Spinal cord (tissue), 9 donors: ENCODE measurements at regions not wholly inside any gene's neighbourhood (a gene's known extent, or its start where the extent isn't known, plus 50 kb on each side); places are given as distances from the start of the nearest gene placed in this dataset.
"Not testable (repeated sequence)": the region's sequence is repeated elsewhere in the genome, so short reads cannot be mapped to it uniquely, and the experiment has no call there.

Experiments used
- DNase-seq, 6 donors: peaks; one replicate each; pipeline versions ENCODE4 v3.0.0 to v3.0.0-alpha.2; 2013 to 2015; ENCODE audit warnings: low spot score in 6 of 6, low read depth in 4 of 6
- H3K27ac ChIP-seq: one replicate; pipeline ENCODE4 v1.5.1; 2013; ENCODE audit warnings: low read depth, low read length, control low read depth
- H3K27me3 ChIP-seq: one replicate; pipeline ENCODE4 v1.6.1; 2013; ENCODE audit warnings: low read length; ENCODE audit not compliant: control insufficient read depth, insufficient read depth
- H3K36me3 ChIP-seq: one replicate; pipeline ENCODE4 v1.6.1; 2013; ENCODE audit warnings: low read length; ENCODE audit not compliant: control insufficient read depth, insufficient read depth
- H3K4me1 ChIP-seq: one replicate; pipeline ENCODE4 v1.6.1; 2013; ENCODE audit warnings: low read length; ENCODE audit not compliant: control insufficient read depth, insufficient read depth
- H3K4me3 ChIP-seq: one replicate; pipeline ENCODE4 v1.5.1; 2013; ENCODE audit warnings: low read depth, low read length, control low read depth
- H3K9me3 ChIP-seq: one replicate; pipeline ENCODE4 v1.6.1; 2013; ENCODE audit warnings: low read length; ENCODE audit not compliant: control insufficient read depth, insufficient read depth
- WGBS: methylation state at CpG from one replicate; pipeline ENCODE4 v1.1.5; 2013; ENCODE audit warnings: missing lambda C conversion rate; ENCODE audit not compliant: insufficient coverage; 5-methylcytosine and 5-hydroxymethylcytosine counted together
- donor health status: healthy.

- no CpG with 5 or more reads among the region's 7 CpGs for WGBS
- Histone ChIP-seq H3K27ac (peak overlapping the region; percentile 93), H3K4me3 (no peak overlapping the region), H3K9me3 (no peaks in the 10 kb centered on the region), H3K36me3 (no peaks in the 10 kb centered on the region), H3K27me3 (no peaks in the 10 kb centered on the region), H3K4me1 (no peaks in the 10 kb centered on the region)
- peak in 2 of 6 donors; percentile 33 to 73 for DNase-seq
Observed at GRCh38 chr7:94303695-94304094, 91.0 kb upstream of the COL1A2 start.

DNA sequence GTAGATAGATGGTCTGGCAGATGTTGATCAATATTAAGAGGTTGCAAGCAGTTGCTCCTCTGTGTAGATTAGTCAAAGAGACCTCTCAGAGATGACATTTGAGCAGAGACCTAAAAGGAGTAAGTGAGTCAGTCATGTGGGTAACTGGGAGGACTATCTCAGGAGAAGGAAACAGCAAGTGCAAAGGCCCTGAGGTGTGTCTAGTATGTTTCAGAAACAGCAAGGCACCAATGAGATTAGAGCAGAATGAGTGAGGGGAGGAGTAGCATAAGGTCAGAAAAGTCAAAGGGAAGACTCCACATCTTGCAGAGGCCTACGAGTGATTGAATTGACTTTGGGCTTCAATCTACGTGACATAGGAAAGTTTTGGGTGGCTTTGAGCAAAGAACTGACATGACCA, 89.8 kb upstream of the COL1A2 start:
- DNase-seq, result no peak
- 100% methylated on average over 2 of the region's 2 CpGs for WGBS
- Histone ChIP-seq H3K4me3 (no peak overlapping the region), H3K36me3 (no peaks in the 10 kb centered on the region), H3K27ac (peak overlapping the region; percentile 93), H3K27me3 (no peaks in the 10 kb centered on the region), H3K9me3 (no peaks in the 10 kb centered on the region), H3K4me1 (no peaks in the 10 kb centered on the region)

GRCh38 chr7:94305836-94306235, 88.9 kb upstream of the COL1A2 start:
- Histone ChIP-seq H3K4me1 (no peaks in the 10 kb centered on the region), H3K27ac (no peak overlapping the region), H3K36me3 (no peaks in the 10 kb centered on the region), H3K9me3 (no peaks in the 10 kb centered on the region), H3K27me3 (no peaks in the 10 kb centered on the region), H3K4me3 (no peak overlapping the region)
- no peak for DNase-seq
- WGBS, result no CpG with 5 or more reads among the region's 3 CpGs

DNA sequence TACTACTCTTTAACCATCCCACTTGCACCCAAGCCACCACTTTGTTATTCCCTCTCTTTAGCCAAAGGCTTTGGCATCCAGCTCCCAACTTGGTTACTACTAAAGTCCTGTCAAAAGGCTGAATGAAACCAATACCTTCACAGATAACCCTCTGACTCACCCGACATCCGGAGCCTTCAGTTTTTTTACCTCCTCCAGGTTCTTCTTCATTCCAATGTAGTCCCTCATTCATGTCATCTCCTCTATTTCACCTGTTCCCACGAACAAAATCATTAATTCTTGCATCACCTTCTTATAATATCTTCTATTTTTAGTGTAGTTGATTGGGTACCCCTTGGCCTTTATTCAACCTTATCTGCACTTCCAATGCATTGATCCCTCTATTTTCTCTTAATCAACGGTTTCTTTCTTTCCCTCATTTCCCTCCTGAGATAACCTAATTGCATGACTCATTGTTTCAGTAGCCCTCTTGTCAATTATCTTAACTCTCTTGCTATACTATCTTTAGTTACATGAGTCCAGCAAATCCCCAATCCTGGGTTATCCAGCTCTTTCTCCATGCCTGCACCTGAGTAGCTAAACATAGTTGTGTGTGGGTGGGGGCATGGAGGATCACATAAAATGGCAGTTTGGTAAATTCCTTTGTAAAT, 87.2 kb upstream of the COL1A2 start:
- DNase-seq, result no peak
- no peaks in the 10 kb centered on the region for H3K9me3 ChIP-seq
- H3K27ac ChIP-seq, result no peak overlapping the region
- no peaks in the 10 kb centered on the region for H3K36me3 ChIP-seq
- H3K4me3 ChIP-seq, result no peak overlapping the region
- WGBS, result 98% methylated on average over 3 of the region's 4 CpGs
- no peaks in the 10 kb centered on the region for H3K4me1 ChIP-seq
- no peaks in the 10 kb centered on the region for H3K27me3 ChIP-seq

DNA sequence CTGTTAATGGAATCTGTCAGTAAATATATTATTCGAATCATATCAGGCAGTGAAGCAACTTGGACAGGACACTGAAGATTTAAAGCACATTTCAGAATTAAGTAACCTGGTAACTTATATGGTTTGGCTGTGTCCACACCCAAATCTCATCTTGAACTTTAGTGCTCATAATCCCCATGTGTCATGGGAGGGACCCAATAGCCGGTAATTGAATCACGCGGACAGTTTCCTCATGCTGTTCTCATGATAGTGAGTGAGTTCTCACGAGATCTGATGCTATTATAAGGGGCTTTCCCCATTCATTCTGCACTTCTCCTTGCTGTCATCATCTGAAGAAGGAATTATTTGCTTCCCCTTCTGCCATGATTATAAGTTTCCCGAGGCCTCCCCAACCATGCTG, 83.2 kb upstream of the COL1A2 start:
- H3K9me3 ChIP-seq, result no peaks in the 10 kb centered on the region
- H3K4me1 ChIP-seq, result no peaks in the 10 kb centered on the region
- H3K4me3 ChIP-seq, result no peak overlapping the region
- H3K36me3 ChIP-seq, result no peaks in the 10 kb centered on the region
- H3K27ac ChIP-seq, result no peak overlapping the region
- no CpG with 5 or more reads among the region's 6 CpGs for WGBS
- H3K27me3 ChIP-seq, result no peaks in the 10 kb centered on the region
- no peak for DNase-seq

- WGBS, result no CpG with 5 or more reads among the region's 2 CpGs
- H3K36me3 ChIP-seq, result no peaks in the 10 kb centered on the region
- H3K9me3 ChIP-seq, result no peaks in the 10 kb centered on the region
- peak overlapping the region; percentile 31 for H3K27ac ChIP-seq
- H3K27me3 ChIP-seq, result no peaks in the 10 kb centered on the region
- no peak overlapping the region for H3K4me3 ChIP-seq
- DNase-seq, result peak in 2 of 6 donors; percentile 37 to 87
- H3K4me1 ChIP-seq, result no peaks in the 10 kb centered on the region
Observed at GRCh38 chr7:94313926-94314325, 80.8 kb upstream of the COL1A2 start.

DNA sequence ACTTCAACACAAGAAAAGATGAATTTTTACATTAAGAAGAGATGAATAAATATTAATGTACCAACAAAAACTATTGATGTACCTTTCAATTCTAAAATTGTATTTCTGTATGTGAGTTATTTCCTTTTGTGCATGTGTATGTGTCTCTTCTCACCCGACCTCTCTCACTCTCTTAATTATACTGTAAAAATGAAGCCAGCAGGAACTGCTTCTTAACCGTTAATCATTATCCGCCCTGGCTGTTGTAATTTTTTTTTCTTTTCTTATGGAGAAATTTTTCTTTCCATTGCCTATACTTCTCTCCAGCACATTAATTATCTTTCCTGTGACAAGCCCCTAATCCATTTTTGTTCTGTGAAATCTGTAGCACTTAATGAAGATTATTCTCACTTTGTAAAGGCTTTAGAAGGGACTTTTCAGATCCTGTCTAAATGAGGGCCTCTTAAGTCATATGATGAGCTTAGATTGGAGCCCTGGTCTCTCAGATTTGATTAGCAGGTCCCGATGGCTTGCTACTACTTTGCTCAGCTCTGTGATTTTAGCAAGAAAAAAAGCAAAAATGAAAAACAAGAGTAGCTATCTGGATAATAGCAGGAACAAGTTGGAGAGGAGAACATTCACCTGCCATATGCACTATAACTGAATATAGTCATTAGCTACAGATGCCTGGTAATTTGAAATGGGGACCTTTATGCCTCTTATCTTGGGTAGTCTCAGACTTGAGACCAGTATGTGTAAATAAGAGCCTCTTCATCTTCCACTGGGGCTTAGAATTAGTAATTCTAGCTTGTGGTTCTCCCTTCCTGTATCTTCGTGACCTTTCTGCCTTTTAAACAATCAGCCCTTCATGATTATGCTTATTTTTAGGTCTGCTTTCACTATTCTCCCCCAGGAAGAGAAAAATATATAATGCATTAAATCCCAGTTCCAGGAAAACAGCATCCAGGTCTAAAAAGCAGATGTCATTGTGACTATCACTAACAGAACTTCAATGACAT, 80.0 kb upstream of the COL1A2 start:
- H3K9me3 ChIP-seq, result no peaks in the 10 kb centered on the region
- no peak overlapping the region for H3K4me3 ChIP-seq
- H3K27me3 ChIP-seq, result no peaks in the 10 kb centered on the region
- WGBS, result 67% methylated on average over 1 of the region's 5 CpGs
- peak in 1 of 6 donors; percentile 21 for DNase-seq
- H3K27ac ChIP-seq, result peak overlapping the region; percentile 31
- H3K36me3 ChIP-seq, result no peaks in the 10 kb centered on the region
- no peaks in the 10 kb centered on the region for H3K4me1 ChIP-seq

GRCh38 chr7:94321138-94321537, 73.6 kb upstream of the COL1A2 start:
- H3K9me3 ChIP-seq, H3K4me1 ChIP-seq, H3K4me3 ChIP-seq, H3K27me3 ChIP-seq, H3K36me3 ChIP-seq, DNase-seq, H3K27ac ChIP-seq: not testable (repeated sequence)
- no CpG with 5 or more reads among the region's 1 CpG for WGBS

- 80% methylated on average over 3 of the region's 4 CpGs for WGBS
- DNase-seq, result no peak
- Histone ChIP-seq H3K9me3 (no peaks in the 10 kb centered on the region), H3K27me3 (no peaks in the 10 kb centered on the region), H3K4me1 (no peaks in the 10 kb centered on the region), H3K27ac (peak overlapping the region; percentile 55), H3K4me3 (no peak overlapping the region), H3K36me3 (no peaks in the 10 kb centered on the region)
Observed at GRCh38 chr7:94323844-94324243, 70.9 kb upstream of the COL1A2 start.
